Right hindlimb (tissue), 1 donor: ENCODE measurements at regions not wholly inside any gene's neighbourhood (a gene's known extent, or its start where the extent isn't known, plus 50 kb on each side); places are given as distances from the start of the nearest gene placed in this dataset.

ENCODE experiments used
- DNase-seq: peaks from one replicate; pipeline ENCODE4 v3.0.0-alpha.2; 2018

DNA sequence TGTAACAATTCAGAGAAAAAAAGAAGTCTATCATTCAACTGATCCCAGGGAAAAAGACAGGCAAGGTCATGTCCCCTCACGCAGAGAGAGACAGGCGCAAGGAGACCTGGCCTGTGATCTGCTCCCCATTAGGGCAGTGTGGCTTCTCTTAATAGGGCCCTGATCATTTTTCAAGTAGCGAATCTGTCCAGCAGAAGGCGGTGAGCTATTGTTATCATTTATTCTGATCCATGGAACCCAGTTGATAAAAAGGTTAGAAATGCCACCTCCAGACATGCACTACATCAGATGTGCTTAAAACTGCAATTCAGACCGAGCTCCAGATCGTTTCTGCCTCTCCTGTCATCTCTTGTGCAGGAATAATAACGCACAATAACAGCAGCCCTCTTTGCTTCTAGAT, 1025.6 kb upstream of the PIK3C3 start:
- DNase-seq = no peak

- no peak for DNase-seq
Observed at GRCh38 chr18:40926679-40927078, 1028.4 kb upstream of the PIK3C3 start.

- no peak for DNase-seq
Observed at GRCh38 chr18:40925071-40925541, 1029.9 kb upstream of the PIK3C3 start.

GRCh38 chr18:40921845-40922629, 1033.0 kb upstream of the PIK3C3 start:
- no peak for DNase-seq

DNA sequence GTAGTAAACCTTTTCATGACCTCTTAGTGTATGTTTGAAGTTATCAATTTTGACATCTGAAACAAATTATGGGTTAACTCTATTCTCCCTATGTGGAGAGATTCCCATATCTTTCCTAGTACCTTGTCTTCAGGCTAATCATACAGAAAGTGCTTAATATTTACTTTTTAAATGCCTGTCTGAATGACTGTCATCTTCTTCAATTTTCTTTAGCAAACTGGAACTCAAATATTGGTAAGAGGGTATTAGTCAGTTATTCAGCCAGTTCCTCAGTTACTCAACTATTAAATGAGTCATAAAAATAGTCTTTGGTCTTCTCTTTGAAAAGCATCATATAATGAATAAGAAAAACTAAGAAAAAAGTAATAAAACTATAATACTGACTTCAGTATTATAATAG, 1038.0 kb upstream of the PIK3C3 start:
- DNase-seq = no peak

DNA sequence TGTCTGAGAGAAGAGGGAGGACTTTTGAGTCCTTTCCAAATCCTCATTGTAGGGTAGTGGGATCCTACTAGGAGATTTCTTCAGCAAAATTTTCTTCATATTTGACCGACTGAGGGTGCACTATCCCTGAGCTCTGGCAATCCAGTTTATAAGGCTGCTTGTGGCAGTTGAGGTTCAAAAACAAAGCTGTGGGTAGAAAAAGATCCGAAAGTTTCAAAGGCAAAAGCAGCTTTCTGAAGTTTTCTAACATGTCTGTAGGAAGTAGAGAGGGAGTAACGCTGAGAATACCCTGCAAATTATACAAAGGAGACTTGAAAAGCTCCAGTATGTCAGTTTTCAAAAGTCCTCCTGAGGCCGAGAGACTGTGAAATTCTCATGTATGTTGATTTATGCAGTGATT, 1039.3 kb upstream of the PIK3C3 start:
- DNase-seq = no peak

GRCh38 chr18:40911582-40912254, 1043.3 kb upstream of the PIK3C3 start:
- DNase-seq = no peak

DNA sequence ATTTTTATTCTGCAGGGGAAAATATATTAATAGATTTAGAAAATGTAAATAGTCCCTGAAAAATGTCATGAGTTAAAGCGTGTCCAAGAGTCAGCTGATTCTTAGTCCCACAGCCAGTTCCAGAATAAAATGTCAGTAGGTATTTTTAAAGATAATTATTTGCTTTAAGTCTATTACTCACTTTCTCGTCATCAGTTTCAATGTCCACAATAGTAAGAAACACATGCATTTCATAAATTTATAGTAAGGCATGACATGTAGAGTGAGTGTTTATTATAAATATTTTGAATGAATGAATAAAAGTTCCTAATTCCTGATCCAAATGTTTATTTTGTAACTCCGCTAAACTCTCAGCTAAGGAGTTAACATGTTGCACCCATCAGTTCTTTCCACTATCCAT, 1044.0 kb upstream of the PIK3C3 start:
- no peak for DNase-seq

DNA sequence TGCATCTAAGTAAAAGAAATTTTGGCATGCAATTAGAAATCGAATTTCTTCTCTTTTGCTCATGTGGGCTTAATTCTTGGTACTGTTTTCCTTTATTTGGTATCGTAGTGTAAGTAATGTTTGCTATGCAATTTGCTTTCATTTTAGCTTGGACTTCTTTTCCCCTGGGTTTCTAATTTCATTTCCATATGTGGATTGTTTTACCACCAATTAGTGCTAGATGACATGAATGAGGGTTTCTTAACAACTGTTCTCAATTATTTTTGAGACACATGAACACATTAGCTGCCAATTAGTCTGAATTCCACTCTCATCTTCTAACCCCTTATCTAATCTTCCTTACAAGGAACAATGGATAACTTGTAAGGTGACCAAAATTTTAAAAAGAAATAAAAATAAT, 1047.2 kb upstream of the PIK3C3 start:
- no peak for DNase-seq

DNA sequence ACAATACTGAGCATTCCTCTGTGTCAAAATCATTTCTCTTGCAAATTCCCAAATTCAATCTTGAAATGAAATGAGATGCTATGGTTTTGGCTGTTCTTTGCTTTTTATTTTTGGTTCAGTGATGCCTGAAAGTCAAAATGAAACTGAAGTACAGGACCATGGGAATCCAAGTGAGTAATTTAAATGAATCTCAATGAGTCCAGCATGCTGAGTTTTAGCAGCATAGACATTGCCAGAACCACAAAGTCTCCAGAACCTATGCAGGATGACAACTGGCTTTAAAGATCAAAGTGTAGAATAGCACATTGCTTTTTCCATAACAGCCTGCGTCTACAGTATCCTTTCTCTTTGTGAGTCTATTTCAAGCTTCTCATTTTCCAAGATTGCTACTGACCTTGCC, 1050.7 kb upstream of the PIK3C3 start:
- DNase-seq = no peak

DNA sequence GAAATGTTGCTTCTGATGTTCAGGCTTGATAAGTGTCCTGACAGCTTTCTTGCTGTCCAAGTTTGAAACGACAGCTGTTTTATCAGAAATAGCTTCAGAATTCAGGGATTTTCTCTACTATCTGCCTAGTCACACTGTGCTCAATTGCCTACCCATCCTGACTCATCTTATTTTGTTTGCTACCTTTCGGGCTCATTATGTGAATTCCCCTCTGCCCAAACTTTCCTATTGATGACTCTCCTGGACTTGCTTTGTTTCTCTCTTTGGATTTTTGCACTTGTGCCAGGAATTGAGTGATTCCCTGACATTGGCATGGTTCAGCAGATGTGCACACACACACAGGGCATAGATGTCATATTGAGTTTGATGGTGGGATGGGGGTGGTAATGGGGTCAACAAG, 1052.6 kb upstream of the PIK3C3 start:
- DNase-seq = no peak

DNA sequence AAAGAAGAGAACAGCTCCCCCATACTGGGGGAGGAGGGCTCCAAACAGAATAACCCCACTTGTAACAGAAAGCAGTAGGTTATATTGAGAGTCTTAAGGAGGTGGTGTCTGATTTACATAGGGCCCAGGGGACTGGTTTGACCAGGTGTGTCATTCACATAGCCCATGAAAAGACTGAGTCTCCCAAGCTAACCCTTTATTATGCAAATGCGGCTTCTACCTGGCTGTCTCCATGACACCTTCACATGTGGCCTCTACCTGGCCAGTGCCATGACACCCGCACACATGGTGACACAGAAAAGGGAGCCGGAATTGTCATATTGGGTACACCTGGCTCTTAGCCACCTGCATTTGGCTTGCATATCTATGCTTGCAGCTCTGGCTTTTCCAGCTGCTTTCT, 1057.2 kb upstream of the PIK3C3 start:
- no peak for DNase-seq

DNA sequence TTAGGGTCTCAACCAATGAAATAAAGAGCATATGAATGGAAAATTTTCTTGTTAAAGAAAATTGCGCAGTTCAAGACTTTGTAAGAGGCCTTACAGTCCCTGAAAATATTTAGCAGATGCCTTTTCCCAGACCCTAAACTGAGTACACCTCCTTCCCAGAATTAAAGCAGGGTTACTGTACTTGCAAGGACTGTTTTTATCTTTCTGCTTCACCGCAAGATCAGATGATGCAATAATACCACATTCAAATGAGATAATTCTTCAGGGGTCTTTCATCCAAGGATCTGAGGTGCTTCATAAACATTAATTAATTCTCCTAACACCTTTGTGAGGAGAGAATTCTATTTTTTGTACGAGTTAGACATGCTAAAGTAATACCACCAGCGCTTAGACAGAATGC, 1071.8 kb upstream of the PIK3C3 start:
- no peak for DNase-seq

DNA sequence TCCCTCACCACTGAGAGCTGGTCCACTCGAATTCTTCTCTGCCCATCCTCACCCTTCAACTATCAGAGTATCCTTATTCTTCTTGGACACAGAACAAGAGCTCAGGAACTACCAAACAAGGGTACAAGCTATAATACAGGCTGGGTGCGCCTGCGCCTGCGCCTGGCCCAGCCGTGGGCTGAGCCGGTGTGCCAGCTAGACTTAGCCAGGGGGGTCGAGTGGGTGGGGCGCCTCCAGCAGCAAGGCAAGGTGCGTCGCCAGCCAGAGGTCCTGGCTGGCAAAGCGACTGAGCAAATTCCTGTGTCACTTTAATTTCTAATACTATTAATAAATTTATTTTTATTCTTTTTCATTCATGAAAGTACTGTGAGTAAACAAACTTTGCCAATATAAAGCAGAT, 1072.6 kb upstream of the PIK3C3 start:
- DNase-seq = no peak

GRCh38 chr18:40878371-40878770, 1076.7 kb upstream of the PIK3C3 start:
- DNase-seq = peak; percentile 20

DNA sequence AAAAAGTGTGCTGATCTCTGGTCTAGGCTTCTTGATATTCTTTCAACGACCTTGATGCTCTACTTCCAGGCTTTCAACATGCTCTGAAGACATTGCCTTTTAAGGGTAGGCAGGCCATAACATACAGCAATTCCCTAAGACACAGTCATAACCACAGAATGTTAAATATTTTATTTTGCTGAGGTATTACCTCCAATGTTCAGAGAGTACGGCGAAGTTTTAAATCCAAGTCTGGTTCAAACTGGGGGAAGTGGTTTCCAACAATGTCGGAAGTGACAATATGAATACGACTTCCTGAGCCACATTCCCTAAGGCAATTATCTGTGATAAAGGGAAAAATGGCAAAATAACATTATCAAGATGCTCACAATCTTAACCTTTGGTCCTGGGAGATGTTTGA, 1077.9 kb upstream of the PIK3C3 start:
- DNase-seq = no peak

DNA sequence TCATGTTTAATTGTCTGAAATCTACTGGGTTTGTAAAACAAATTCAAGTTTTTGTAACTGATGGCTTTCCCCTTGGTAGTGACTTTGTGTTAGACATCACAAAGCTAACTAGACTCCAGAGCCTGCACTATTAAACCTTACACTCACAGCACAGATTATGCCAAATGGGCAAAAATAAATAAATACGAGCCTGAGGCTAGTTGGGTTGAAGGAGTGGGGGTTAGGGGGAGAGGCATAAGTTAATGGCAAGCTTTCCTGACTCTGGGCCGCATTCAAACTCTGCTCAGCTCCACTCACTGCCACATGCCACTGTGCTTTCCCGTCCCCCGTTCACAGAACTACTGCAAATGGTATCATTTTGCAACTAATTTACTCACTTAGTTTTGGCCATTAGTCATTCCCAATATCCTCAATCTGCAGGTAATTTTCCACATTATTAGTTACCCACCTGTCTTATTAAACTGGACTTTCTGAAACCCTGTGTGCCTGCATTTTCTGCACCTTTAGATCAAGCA, 1079.9 kb upstream of the PIK3C3 start:
- DNase-seq = no peak

DNA sequence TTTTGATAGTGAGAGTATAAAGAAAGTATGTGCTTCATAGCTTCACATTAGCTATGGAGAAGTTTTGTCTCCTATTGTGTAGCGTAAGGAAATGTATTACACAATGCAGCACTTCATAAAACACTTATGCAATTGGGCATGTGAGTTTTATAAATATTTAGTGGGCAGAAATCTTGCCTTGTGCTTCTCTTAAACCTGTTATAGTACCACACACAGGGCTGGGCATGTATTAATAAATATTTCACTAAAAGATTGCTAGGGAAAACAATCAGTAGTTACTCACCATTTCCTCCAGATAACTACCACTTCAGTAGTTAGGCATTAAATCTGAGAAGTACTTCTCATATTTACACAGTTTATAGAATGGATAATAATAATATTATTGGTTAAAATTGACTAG, 1080.8 kb upstream of the PIK3C3 start:
- no peak for DNase-seq

- no peak for DNase-seq
Observed at GRCh38 chr18:40868110-40868858, 1086.8 kb upstream of the PIK3C3 start.

DNA sequence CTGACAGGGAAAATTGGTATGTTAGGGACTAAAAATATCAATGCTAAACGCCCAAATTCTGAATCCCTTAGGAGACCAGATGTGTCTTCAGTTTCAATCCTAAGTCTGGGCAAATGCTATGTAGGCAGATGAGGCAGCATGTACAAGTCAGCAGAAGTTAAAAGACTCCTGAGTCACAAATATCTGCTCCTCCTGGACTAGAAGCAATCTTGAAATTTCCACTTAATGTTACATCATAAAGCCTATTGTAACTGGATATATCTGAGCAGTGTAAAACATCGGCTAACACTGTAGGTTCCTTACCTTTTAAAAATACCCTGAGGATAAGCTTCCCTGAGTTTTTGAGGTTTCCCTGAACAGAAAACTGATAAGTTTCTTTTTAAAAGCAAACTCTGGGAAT, 1087.6 kb upstream of the PIK3C3 start:
- DNase-seq = no peak

GRCh38 chr18:40866968-40867367, 1088.1 kb upstream of the PIK3C3 start:
- no peak for DNase-seq

DNA sequence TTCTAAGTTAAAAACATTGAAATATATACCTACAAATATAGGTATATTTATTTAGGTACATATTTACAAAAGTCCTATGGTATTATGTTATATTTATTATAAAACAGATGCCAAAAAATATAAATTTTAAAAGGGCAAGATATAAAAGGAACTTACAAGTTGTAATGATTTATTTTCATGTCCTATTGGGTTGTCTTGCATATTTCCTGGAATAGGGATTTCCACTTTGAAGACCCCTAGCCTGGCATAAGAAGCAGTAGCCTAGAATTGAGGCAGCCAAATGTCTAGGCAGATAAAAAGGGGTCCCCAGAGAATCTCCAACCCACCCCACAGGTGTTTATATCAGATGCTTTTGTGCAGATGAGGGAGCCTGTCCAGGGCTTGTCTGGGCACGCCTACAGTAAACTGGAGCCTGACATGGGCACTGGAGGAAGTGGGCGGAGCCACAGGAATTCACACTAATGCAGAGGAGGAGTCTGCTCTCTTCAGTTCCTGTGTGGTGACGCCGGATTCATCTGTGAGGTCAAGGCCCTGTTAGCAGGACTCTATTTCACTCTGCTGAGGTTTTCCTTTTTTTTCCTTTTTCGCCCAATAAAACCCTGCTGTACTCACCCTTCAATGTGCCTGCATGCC, 1088.9 kb upstream of the PIK3C3 start:
- DNase-seq = no peak

DNA sequence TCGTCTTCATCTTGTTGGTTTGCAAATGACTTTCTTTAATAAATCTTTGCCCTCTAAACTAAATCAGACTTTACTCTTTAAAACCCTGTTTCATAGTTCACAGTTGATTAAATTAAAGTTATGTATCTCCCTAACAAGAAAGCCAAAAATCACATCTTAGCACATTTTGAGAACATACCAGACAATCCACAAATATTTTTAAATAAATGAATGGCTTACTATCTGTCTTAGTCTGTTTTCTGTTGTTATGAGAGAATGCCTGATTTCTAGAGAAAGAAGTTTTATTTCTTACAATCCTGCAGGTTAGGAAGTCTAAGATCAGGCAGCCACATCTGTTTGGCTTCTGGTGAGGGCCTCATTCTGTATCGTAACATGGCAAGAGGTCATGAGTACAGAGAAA, 1090.2 kb upstream of the PIK3C3 start:
- DNase-seq = no peak
